H1 (cell line): ENCODE measurements at regions not wholly inside any gene's neighbourhood (a gene's known extent, or its start where the extent isn't known, plus 50 kb on each side); places are given as distances from the start of the nearest gene placed in this dataset.

Experiments used
- CTCF ChIA-PET: fragments of 300-600 bp; sonication (Branson Sonifier 250); formaldehyde crosslinking; loops from one replicate; lab custom pipeline; 2021; ENCODE audit not compliant: partially characterized antibody; lab: Charles Lee
- POLR2A ChIA-PET: fragments of 300-600 bp; sonication (Branson Sonifier 250); formaldehyde crosslinking; loops from one replicate; lab custom pipeline; 2021; ENCODE audit warnings: inconsistent platforms; ENCODE audit not compliant: partially characterized antibody; lab: Charles Lee
- DNase-seq, 2 experiments: peaks; one replicate each; pipeline versions ENCODE4 v3.0.0 to v3.0.0-alpha.2; 2010 to 2022; ENCODE audit warnings: low spot score in 2 of 2, low read depth in 1 of 2, mixed read lengths in 1 of 2
- FAIRE-seq: peaks from 2 replicates; lab custom pipeline; 2011; peaks lifted over from hg19 to GRCh38; lab: Jason Lieb, UNC
- H2AFZ ChIP-seq: 2 replicates; pipeline ENCODE4 v1.8.1; 2012; ENCODE audit warnings: low read length, inconsistent platforms
- H2AK5ac ChIP-seq: 2 replicates; pipeline ENCODE4 v1.6.1; 2013; ENCODE audit warnings: low read depth, low read length
- H2BK120ac ChIP-seq: replicated peaks from 2 replicates; pipeline ENCODE3; 2013; ENCODE audit warnings: low read depth, low read length, inconsistent platforms
- H2BK12ac ChIP-seq: 2 replicates; pipeline ENCODE4 v1.6.1; 2013; ENCODE audit warnings: low read depth, low read length
- H2BK15ac ChIP-seq: 2 replicates; pipeline ENCODE4 v1.6.1; 2013; ENCODE audit warnings: low read length
- H2BK20ac ChIP-seq: 2 replicates; pipeline ENCODE4 v1.6.1; 2013; ENCODE audit warnings: low read length
- H2BK5ac ChIP-seq: 2 replicates; pipeline ENCODE4 v1.6.1; 2013; ENCODE audit warnings: low read depth, low read length
- H3K14ac ChIP-seq: 2 replicates; pipeline ENCODE4 v1.6.1; 2013; ENCODE audit warnings: inconsistent platforms; ENCODE audit not compliant: insufficient read length
- H3K18ac ChIP-seq: 2 replicates; pipeline ENCODE4 v1.6.1; 2013; ENCODE audit warnings: low read length; ENCODE audit errors: extremely low read depth
- H3K23ac ChIP-seq: 2 replicates; pipeline ENCODE4 v1.6.1; 2013; ENCODE audit warnings: inconsistent platforms; ENCODE audit not compliant: insufficient read length
- H3K23me2 ChIP-seq: 2 replicates; pipeline ENCODE4 v1.6.1; 2013; ENCODE audit warnings: low read depth, low read length
- H3K27ac ChIP-seq: 2 replicates; pipeline ENCODE4 v1.6.1; 2011; ENCODE audit warnings: low read depth, low read length, inconsistent platforms
- H3K27me3 ChIP-seq, 4 experiments: replicated peaks in 1 of 4; 1 replicate in 1 of 4; 2 replicates in 3 of 4; pipeline versions ENCODE4 v1.6.1 to v1.8.1; 2011 to 2013; ENCODE audit warnings: low read length in 3 of 4, mild to moderate bottlenecking in 3 of 4, inconsistent platforms in 2 of 4, mixed read lengths in 2 of 4, moderate library complexity in 1 of 4; ENCODE audit not compliant: control insufficient read depth in 3 of 4, insufficient read depth in 3 of 4; ENCODE audit errors: extremely low read depth in 1 of 4
- H3K36me3 ChIP-seq, 4 experiments: 2 replicates each; pipeline versions ENCODE4 v1.6.1 to v1.8.1; 2011 to 2013; ENCODE audit warnings: mild to moderate bottlenecking in 4 of 4, low read length in 3 of 4, moderate library complexity in 2 of 4, control low read depth in 1 of 4, inconsistent platforms in 1 of 4; ENCODE audit not compliant: insufficient read depth in 4 of 4, control insufficient read depth in 2 of 4
- H3K4ac ChIP-seq: replicated peaks from 2 replicates; pipeline ENCODE3; 2013; ENCODE audit warnings: low read length, low read depth, mixed read lengths, inconsistent platforms; ENCODE audit not compliant: insufficient read length
- H3K4me1 ChIP-seq, 4 experiments: replicated peaks in 1 of 4; 1 replicate in 1 of 4; 2 replicates in 3 of 4; pipeline versions ENCODE4 v1.6.1 to v1.8.1; 2011 to 2013; ENCODE audit warnings: low read length in 3 of 4, inconsistent platforms in 2 of 4, mixed read lengths in 1 of 4; ENCODE audit not compliant: insufficient read depth in 4 of 4, control insufficient read depth in 3 of 4
- H3K4me2 ChIP-seq, 2 experiments: 2 replicates each; pipeline versions ENCODE4 v1.6.1 to v1.8.1; 2011 to 2013; ENCODE audit warnings: low read depth in 2 of 2, low read length in 2 of 2, control low read depth in 1 of 2, inconsistent platforms in 1 of 2, mild to moderate bottlenecking in 1 of 2; ENCODE audit not compliant: insufficient read depth in 1 of 2
- H3K4me3 ChIP-seq, 4 experiments: fragments of 200-600, 300-600 bp in 1 of 4; sonication (generic), shearing (Covaris generic), sonication (Bioruptor Twin) in 1 of 4; 2 replicates each; pipeline versions ENCODE4 v1.5.1 to v1.8.1; 2011 to 2016; ENCODE audit warnings: low read length in 4 of 4, low read depth in 3 of 4, control low read depth in 2 of 4, inconsistent platforms in 2 of 4, mild to moderate bottlenecking in 2 of 4, mixed read lengths in 1 of 4, moderate library complexity in 1 of 4; ENCODE audit not compliant: insufficient read depth in 2 of 4; ENCODE audit errors: extremely low read depth in 1 of 4
- H3K56ac ChIP-seq: replicated peaks from 2 replicates; pipeline ENCODE3; 2013; ENCODE audit warnings: low read depth, mild to moderate bottlenecking, mixed read lengths, low read length, inconsistent platforms; ENCODE audit not compliant: insufficient read length
- H3K79me1 ChIP-seq: 2 replicates; pipeline ENCODE4 v1.6.1; 2013; ENCODE audit warnings: low read depth, low read length, control low read depth
- H3K79me2 ChIP-seq, 2 experiments: 2 replicates each; pipeline versions ENCODE4 v1.6.1 to v1.8.1; 2012 to 2013; ENCODE audit warnings: low read length in 2 of 2, mild to moderate bottlenecking in 2 of 2, inconsistent platforms in 1 of 2; ENCODE audit not compliant: insufficient read depth in 2 of 2, control insufficient read depth in 1 of 2
- H3K9ac ChIP-seq, 4 experiments: replicated peaks in 1 of 4; 1 replicate in 1 of 4; 2 replicates in 3 of 4; pipeline versions ENCODE4 v1.6.1 to v1.8.1; 2011 to 2013; ENCODE audit warnings: low read depth in 3 of 4, low read length in 3 of 4, control low read depth in 2 of 4, mild to moderate bottlenecking in 2 of 4, moderate library complexity in 2 of 4, inconsistent platforms in 1 of 4; ENCODE audit errors: extremely low read depth in 1 of 4
- H3K9me3 ChIP-seq, 2 experiments: 2 replicates each; pipeline versions ENCODE4 v1.6.1 to v1.8.1; 2012 to 2013; ENCODE audit warnings: mild to moderate bottlenecking in 2 of 2, moderate library complexity in 2 of 2, control low read depth in 1 of 2, inconsistent platforms in 1 of 2, low read depth in 1 of 2, low read length in 1 of 2, mixed read lengths in 1 of 2; ENCODE audit not compliant: insufficient read depth in 2 of 2
- H4K20me1 ChIP-seq, 2 experiments: replicated peaks in 1 of 2; 2 replicates each; pipeline versions ENCODE3 to v1.8.1; 2011 to 2013; ENCODE audit warnings: inconsistent platforms in 2 of 2, low read length in 2 of 2, mild to moderate bottlenecking in 1 of 2; ENCODE audit not compliant: insufficient read depth in 2 of 2, control insufficient read depth in 1 of 2
- H4K5ac ChIP-seq: 2 replicates; pipeline ENCODE4 v1.6.1; 2013; ENCODE audit warnings: low read length, low read depth, mixed read lengths, inconsistent platforms; ENCODE audit not compliant: insufficient read length
- H4K8ac ChIP-seq: 2 replicates; pipeline ENCODE4 v1.8.0; 2013; ENCODE audit warnings: mild to moderate bottlenecking, moderate library complexity, low read length, inconsistent platforms; ENCODE audit not compliant: insufficient read depth; ENCODE audit errors: extremely low read depth
- H4K91ac ChIP-seq: replicated peaks from 2 replicates; pipeline ENCODE3; 2013; ENCODE audit warnings: low read length, mixed read lengths, inconsistent platforms; ENCODE audit not compliant: insufficient read length
- ATF3 ChIP-seq: IDR thresholded peaks from 2 replicates; pipeline ENCODE4 v1.6.1; 2011; ENCODE audit warnings: low read depth, mild to moderate bottlenecking, low read length; ENCODE audit not compliant: insufficient read depth
- PHF8 ChIP-seq: fragments of 200-600 bp; sonication (generic); conservative IDR thresholded peaks from 2 replicates; pipeline ENCODE4 v1.7.1; 2012; ENCODE audit warnings: low read depth, mild to moderate bottlenecking, inconsistent platforms, low read length, moderate library complexity
- RAD21 ChIP-seq, 2 experiments: IDR thresholded peaks in 1 of 2; conservative IDR thresholded peaks in 1 of 2; 2 replicates each; pipeline ENCODE4 v1.6.1; 2011; ENCODE audit warnings: low read depth in 2 of 2, low read length in 2 of 2, improper control_type of control experiment in 1 of 2, inconsistent platforms in 1 of 2, mild to moderate bottlenecking in 1 of 2, moderate library complexity in 1 of 2
- SP1 ChIP-seq: IDR thresholded peaks from 2 replicates; pipeline ENCODE4 v1.6.1; 2011; ENCODE audit warnings: low read depth, low read length
- SP2 ChIP-seq: IDR thresholded peaks from 2 replicates; pipeline ENCODE4 v1.6.1; 2012; ENCODE audit warnings: mild to moderate bottlenecking, low read length, inconsistent platforms
- WGBS, 2 experiments: shearing (Covaris generic) in 1 of 2; methylation state at CpG; one replicate each; pipeline versions ENCODE4 v1.1.6 to v1.1.7; 2013 to 2015; ENCODE audit warnings: low lambda C conversion rate in 2 of 2, mixed read lengths in 2 of 2, inconsistent platforms in 1 of 2, low coverage in 1 of 2, missing lambda C conversion rate in 1 of 2; ENCODE audit not compliant: insufficient replicate concordance in 2 of 2, insufficient coverage in 1 of 2, insufficient read length in 1 of 2; ENCODE audit errors: extremely low coverage in 1 of 2, missing lambda C conversion rate in 1 of 2; 5-methylcytosine and 5-hydroxymethylcytosine counted together
- TF ChIP-seq, protein P1 (sequence below): IDR thresholded peaks from 2 replicates; pipeline ENCODE4 v1.6.1; 2012; ENCODE audit warnings: inconsistent platforms

- TF ChIP-seq SP2 = no peak
Observed at GRCh38 chr6:156345700-156346099, 431.5 kb upstream of the ARID1B start (continued).

GRCh38 chr6:156344491-156344890, 432.7 kb upstream of the ARID1B start:
- no peak overlapping the region for H2BK120ac ChIP-seq
- POLR2A ChIA-PET = no interaction called here
- H2BK20ac ChIP-seq = no peak overlapping the region
- no peaks in the 10 kb centered on the region for H3K79me1 ChIP-seq
- no peak overlapping the region for H2AK5ac ChIP-seq
- H3K9me3 ChIP-seq = no peaks in the 10 kb centered on the region
- H3K9ac ChIP-seq = no peak overlapping the region
- no peak overlapping the region for H3K23ac ChIP-seq
- no peak overlapping the region for H2BK15ac ChIP-seq
- H3K4me3 ChIP-seq = no peak overlapping the region
- H3K79me2 ChIP-seq = no peaks in the 10 kb centered on the region
- H3K14ac ChIP-seq = no peak overlapping the region
- H3K23me2 ChIP-seq = no peaks in the 10 kb centered on the region
- TF ChIP-seq, protein P1, sequence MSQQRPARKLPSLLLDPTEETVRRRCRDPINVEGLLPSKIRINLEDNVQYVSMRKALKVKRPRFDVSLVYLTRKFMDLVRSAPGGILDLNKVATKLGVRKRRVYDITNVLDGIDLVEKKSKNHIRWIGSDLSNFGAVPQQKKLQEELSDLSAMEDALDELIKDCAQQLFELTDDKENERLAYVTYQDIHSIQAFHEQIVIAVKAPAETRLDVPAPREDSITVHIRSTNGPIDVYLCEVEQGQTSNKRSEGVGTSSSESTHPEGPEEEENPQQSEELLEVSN = no peak
- TF ChIP-seq ATF3 (no peak), PHF8 (no peak), RAD21 (IDR thresholded peaks at IDR 0.05 in 1 of 2, conservative IDR thresholded peaks at IDR 0.05 in 1 of 2; ENCODE audit: low read depth in 2 of 2, low read length in 2 of 2) (no peak), SP1 (no peak)
- 81% methylated on average over 2 of the region's 2 CpGs; no CpG with 5 or more reads in 1 of the 2 experiments for WGBS, 2 experiments
- H3K36me3 ChIP-seq = no peaks in the 10 kb centered on the region
- no peak overlapping the region for H3K18ac ChIP-seq
- no peak overlapping the region for H3K4ac ChIP-seq
- no peaks in the 10 kb centered on the region for H3K4me1 ChIP-seq
- H2BK5ac ChIP-seq = no peak overlapping the region
- no peak overlapping the region for H3K4me2 ChIP-seq
- no peak for FAIRE-seq
- no peak for DNase-seq
- H2AFZ ChIP-seq = no peak overlapping the region
- H3K27ac ChIP-seq = no peak overlapping the region
- H4K20me1 ChIP-seq = no peaks in the 10 kb centered on the region
- H2BK12ac ChIP-seq = no peak overlapping the region
- H3K27me3 ChIP-seq = no peaks in the 10 kb centered on the region
- no peak overlapping the region for H3K56ac ChIP-seq
- no peak overlapping the region for H4K8ac ChIP-seq
- H4K5ac ChIP-seq = no peak overlapping the region
- no peak overlapping the region for H4K91ac ChIP-seq
- CTCF ChIA-PET = no interaction called here
